OCI-LY3 (cell line): ENCODE measurements at regions not wholly inside any gene's neighbourhood (a gene's known extent, or its start where the extent isn't known, plus 50 kb on each side); places are given as distances from the start of the nearest gene placed in this dataset.

Source experiments
- H2AFZ ChIP-seq: fragments of 200-600, 300-600 bp; shearing (Covaris generic); 2 replicates; pipeline ENCODE4 v1.6.0; 2014; ENCODE audit warnings: antibody characterized with exemption, low read depth, low read length
- H3K27ac ChIP-seq: fragments of 200-600, 300-600 bp; sonication (generic); 2 replicates; pipeline ENCODE4 v1.5.1; 2014; ENCODE audit warnings: mild to moderate bottlenecking, low read length, moderate library complexity, mixed read lengths
- H3K27me3 ChIP-seq: fragments of 200-600, 300-600 bp; sonication (generic); 2 replicates; pipeline ENCODE4 v1.6.1; 2014; ENCODE audit warnings: low read depth, low read length, mixed read lengths
- H3K36me3 ChIP-seq: fragments of 200-600, 300-600 bp; sonication (generic); replicated peaks from 2 replicates; pipeline ENCODE3; 2014; ENCODE audit warnings: low read depth, low read length, mixed read lengths
- H3K4me1 ChIP-seq: fragments of 300-600, 200-600 bp; sonication (generic); 2 replicates; pipeline ENCODE4 v1.6.1; 2014; ENCODE audit warnings: low read length, mixed read lengths
- H3K4me2 ChIP-seq: fragments of 200-600, 300-600 bp; sonication (generic); 2 replicates; pipeline ENCODE4 v1.6.1; 2014; ENCODE audit warnings: low read length, mixed read lengths
- H3K4me3 ChIP-seq: fragments of 300-600, 200-600 bp; sonication (generic); 2 replicates; pipeline ENCODE4 v1.5.1; 2014; ENCODE audit warnings: antibody characterized with exemption, mild to moderate bottlenecking, low read length, moderate library complexity
- H3K79me2 ChIP-seq: fragments of 300-600, 200-600 bp; shearing (Covaris generic); 2 replicates; pipeline ENCODE4 v1.6.1; 2014; ENCODE audit warnings: mild to moderate bottlenecking, low read length, mixed read lengths
- H3K9ac ChIP-seq: fragments of 300-600, 200-600 bp; shearing (Covaris generic); 2 replicates; pipeline ENCODE4 v1.6.0; 2014; ENCODE audit warnings: mild to moderate bottlenecking, low read length, moderate library complexity
- H3K9me3 ChIP-seq: fragments of 200-600, 300-600 bp; shearing (Covaris generic); 2 replicates; pipeline ENCODE4 v1.6.1; 2014; ENCODE audit warnings: low read length, mixed read lengths; ENCODE audit not compliant: insufficient read depth
- H4K20me1 ChIP-seq: fragments of 200-600, 300-600 bp; sonication (generic); 2 replicates; pipeline ENCODE4 v1.6.1; 2016; ENCODE audit warnings: low read length, mixed read lengths; ENCODE audit not compliant: insufficient read depth
- CTCF ChIP-seq: fragments of 200-600, 300-600 bp; sonication (generic); IDR thresholded peaks from 2 replicates; pipeline ENCODE4 v1.5.1; 2014; ENCODE audit warnings: antibody characterized with exemption, low read length, low read depth
- EZH2phosphoT487 ChIP-seq: fragments of 200-600 bp; shearing (Covaris generic); IDR thresholded peaks from 2 replicates; pipeline ENCODE4 v1.6.1; 2018; ENCODE audit warnings: antibody characterized with exemption, mixed run types, low read depth

GRCh38 chr13:46478651-46479050 lies 74.3 kb upstream of the LRCH1 start:
- H3K4me1 ChIP-seq = no peaks in the 10 kb centered on the region
- no peaks in the 10 kb centered on the region for H3K79me2 ChIP-seq
- H3K9me3 ChIP-seq = peaks cover 16% of the 10 kb centered on the region; the same call in 1 of the 2 replicates
- no peak overlapping the region for H3K4me3 ChIP-seq
- no peak overlapping the region for H3K27ac ChIP-seq
- no peak overlapping the region for H2AFZ ChIP-seq
- H3K9ac ChIP-seq = no peak overlapping the region
- no peak for TF ChIP-seq EZH2phosphoT487
- TF ChIP-seq CTCF = no peak
- H3K4me2 ChIP-seq = no peak overlapping the region
- H3K36me3 ChIP-seq = peaks cover 8% of the 10 kb centered on the region
- no peaks in the 10 kb centered on the region for H4K20me1 ChIP-seq
- H3K27me3 ChIP-seq = no peaks in the 10 kb centered on the region

- Histone ChIP-seq H3K79me2 (no peaks in the 10 kb centered on the region), H3K27me3 (no peaks in the 10 kb centered on the region), H3K4me1 (no peaks in the 10 kb centered on the region), H3K27ac (no peak overlapping the region), H3K9me3 (no peaks in the 10 kb centered on the region), H4K20me1 (no peaks in the 10 kb centered on the region), H3K4me2 (no peak overlapping the region), H3K9ac (no peak overlapping the region), H3K36me3 (no peaks in the 10 kb centered on the region), H3K4me3 (no peak overlapping the region), H2AFZ (no peak overlapping the region)
- no peak for TF ChIP-seq CTCF
- TF ChIP-seq EZH2phosphoT487 = no peak
Observed at GRCh38 chr13:46476174-46476573, 76.8 kb upstream of the LRCH1 start.

GRCh38 chr13:46475541-46475991 lies 77.4 kb upstream of the LRCH1 start:
- no peak for TF ChIP-seq EZH2phosphoT487
- no peak for TF ChIP-seq CTCF
- H4K20me1 ChIP-seq = no peaks in the 10 kb centered on the region
- no peak overlapping the region for H2AFZ ChIP-seq
- H3K9me3 ChIP-seq = no peaks in the 10 kb centered on the region
- no peak overlapping the region for H3K4me3 ChIP-seq
- no peaks in the 10 kb centered on the region for H3K36me3 ChIP-seq
- no peaks in the 10 kb centered on the region for H3K27me3 ChIP-seq
- no peak overlapping the region for H3K27ac ChIP-seq
- H3K9ac ChIP-seq = no peak overlapping the region
- no peaks in the 10 kb centered on the region for H3K4me1 ChIP-seq
- no peak overlapping the region for H3K4me2 ChIP-seq
- no peaks in the 10 kb centered on the region for H3K79me2 ChIP-seq

GRCh38 chr13:46473806-46474205 lies 79.2 kb upstream of the LRCH1 start:
- Histone ChIP-seq H3K79me2 (no peaks in the 10 kb centered on the region), H3K4me2 (no peak overlapping the region), H2AFZ (no peak overlapping the region), H3K27ac (no peak overlapping the region), H3K9ac (no peak overlapping the region), H4K20me1 (no peaks in the 10 kb centered on the region), H3K36me3 (no peaks in the 10 kb centered on the region), H3K9me3 (no peaks in the 10 kb centered on the region), H3K4me3 (no peak overlapping the region), H3K4me1 (no peaks in the 10 kb centered on the region), H3K27me3 (no peaks in the 10 kb centered on the region)
- TF ChIP-seq CTCF (no peak), EZH2phosphoT487 (no peak)
